ENCODE measurements at regions not wholly inside any gene's neighbourhood (a gene's known extent, or its start where the extent isn't known, plus 50 kb on each side); places are given as distances from the start of the nearest gene placed in this dataset.

- intact Hi-C loops (cut with DNase I) = no loop called here
- Histone ChIP-seq H3K27me3 (no peaks in the 10 kb centered on the region), H3K4me1 (no peaks in the 10 kb centered on the region), H3K27ac (no peak overlapping the region), H3K36me3 (no peaks in the 10 kb centered on the region), H3K9ac (ENCODE audit: low read depth in 2 of 2, low read length in 2 of 2) (no peak overlapping the region), H3K4me3 (no peak overlapping the region), H3K9me3 (no peaks in the 10 kb centered on the region)
- DNase-seq = no peak
- no peak for TF ChIP-seq CTCF (IDR thresholded peaks at IDR 0.05)
Measured at GRCh38 chr3:31004025-31004678, 109.7 kb upstream of the GADL1 start.

- Histone ChIP-seq H3K4me1 (no peaks in the 10 kb centered on the region), H3K9me3 (no peaks in the 10 kb centered on the region), H3K36me3 (no peaks in the 10 kb centered on the region), H3K9ac (ENCODE audit: low read depth in 2 of 2, low read length in 2 of 2) (no peak overlapping the region), H3K27me3 (no peaks in the 10 kb centered on the region), H3K4me3 (no peak overlapping the region), H3K27ac (no peak overlapping the region)
- no peak for TF ChIP-seq CTCF (IDR thresholded peaks at IDR 0.05)
- intact Hi-C loops (cut with DNase I) = no loop called here
- no peak for DNase-seq
Measured at GRCh38 chr3:31008994-31009393, 114.5 kb upstream of the GADL1 start.

- Histone ChIP-seq H3K9ac (ENCODE audit: low read depth in 2 of 2, low read length in 2 of 2) (no peak overlapping the region), H3K9me3 (no peaks in the 10 kb centered on the region), H3K4me3 (no peak overlapping the region), H3K27me3 (no peaks in the 10 kb centered on the region), H3K36me3 (no peaks in the 10 kb centered on the region), H3K4me1 (no peaks in the 10 kb centered on the region), H3K27ac (no peak overlapping the region)
- no peak for TF ChIP-seq CTCF (IDR thresholded peaks at IDR 0.05)
- no peak for DNase-seq
- intact Hi-C loops (cut with DNase I) = no loop called here
Measured at GRCh38 chr3:31009881-31010280, 115.4 kb upstream of the GADL1 start.

- no peak overlapping the region for H3K9ac ChIP-seq (ENCODE audit: low read depth in 2 of 2, low read length in 2 of 2)
- no peak for DNase-seq
Measured at GRCh38 chr3:31010491-31010890, 116.0 kb upstream of the GADL1 start.

GRCh38 chr3:31011380-31011779, 116.9 kb upstream of the GADL1 start:
- intact Hi-C loops (cut with DNase I) = no loop called here
- DNase-seq = no peak
- Histone ChIP-seq H3K27me3 (no peaks in the 10 kb centered on the region), H3K4me3 (no peak overlapping the region), H3K9me3 (no peaks in the 10 kb centered on the region), H3K4me1 (no peaks in the 10 kb centered on the region), H3K9ac (ENCODE audit: low read depth in 2 of 2, low read length in 2 of 2) (no peak overlapping the region), H3K36me3 (no peaks in the 10 kb centered on the region), H3K27ac (no peak overlapping the region)
- TF ChIP-seq CTCF (IDR thresholded peaks at IDR 0.05) = no peak

More at GRCh38 chr3:31010491-31010890, 116.0 kb upstream of the GADL1 start:
- Histone ChIP-seq H3K4me3 (no peak overlapping the region), H3K27me3 (no peaks in the 10 kb centered on the region), H3K27ac (no peak overlapping the region), H3K36me3 (no peaks in the 10 kb centered on the region), H3K4me1 (no peaks in the 10 kb centered on the region), H3K9me3 (no peaks in the 10 kb centered on the region)
- no peak for TF ChIP-seq CTCF (IDR thresholded peaks at IDR 0.05)
- intact Hi-C loops (cut with DNase I) = no loop called here
